Breast epithelium (tissue), 4 donors: ENCODE measurements at regions not wholly inside any gene's neighbourhood (a gene's known extent, or its start where the extent isn't known, plus 50 kb on each side); places are given as distances from the start of the nearest gene placed in this dataset.

Experiments used
- DNase-seq, 2 donors: peaks; one replicate each; pipeline ENCODE4 v3.0.0-alpha.2; 2019; ENCODE audit warnings: low spot score in 2 of 2
- H3K27ac ChIP-seq, 2 donors: fragments of 200-600 bp; sonication (generic) in 1 of 2; one replicate each; pipeline ENCODE4 v1.5.1; 2016 to 2019; ENCODE audit warnings: mild to moderate bottlenecking in 1 of 2
- H3K27me3 ChIP-seq, 2 donors: fragments of 200-600 bp; sonication (generic) in 1 of 2; one replicate each; pipeline versions ENCODE4 v1.5.1 to v1.6.0; 2017 to 2019; ENCODE audit warnings: control low read depth in 1 of 2, mild to moderate bottlenecking in 1 of 2
- H3K36me3 ChIP-seq: fragments of 200-600 bp; one replicate; pipeline ENCODE4 v1.5.1; 2019
- H3K4me1 ChIP-seq, 2 donors: fragments of 200-600 bp; sonication (generic); one replicate each; pipeline ENCODE4 v1.5.1; 2016 to 2019; ENCODE audit warnings: control low read depth in 1 of 2
- H3K4me3 ChIP-seq, 3 donors: fragments of 200-600 bp; sonication (generic); 1 replicate in 2 of 3; 2 replicates in 1 of 3; pipeline ENCODE4 v1.5.1; 2016 to 2019; ENCODE audit warnings: mild to moderate bottlenecking in 3 of 3, moderate library complexity in 2 of 3
- H3K9me3 ChIP-seq, 2 donors: fragments of 200-600 bp; sonication (generic) in 1 of 2; one replicate each; pipeline ENCODE4 v1.5.1; 2016 to 2019; ENCODE audit warnings: control low read depth in 1 of 2
- POLR2A ChIP-seq: fragments of 450-650 bp; IDR thresholded peaks from one replicate; pipeline ENCODE4 v1.6.1; 2016; ENCODE audit warnings: antibody characterized with exemption, mild to moderate bottlenecking, moderate library complexity
- POLR2AphosphoS5 ChIP-seq, 3 donors: sonication (generic); formaldehyde crosslinking; IDR thresholded peaks; one replicate each; pipeline ENCODE4 v1.6.1; 2017; ENCODE audit warnings: antibody characterized with exemption in 3 of 3
- intact Hi-C: fragments of 100-400 bp; cut with DNase I; formaldehyde crosslinking; loops from one replicate; pipeline ENCODE4 v1.15.1; 2023; ENCODE audit warnings: low total_unique reads
- TF ChIP-seq, protein P1 (sequence below), 3 donors: fragments of 450-650 bp; IDR thresholded peaks; one replicate each; pipeline ENCODE4 v1.5.1; 2016 to 2017; ENCODE audit warnings: antibody characterized with exemption in 3 of 3, mild to moderate bottlenecking in 3 of 3, moderate library complexity in 3 of 3

DNA sequence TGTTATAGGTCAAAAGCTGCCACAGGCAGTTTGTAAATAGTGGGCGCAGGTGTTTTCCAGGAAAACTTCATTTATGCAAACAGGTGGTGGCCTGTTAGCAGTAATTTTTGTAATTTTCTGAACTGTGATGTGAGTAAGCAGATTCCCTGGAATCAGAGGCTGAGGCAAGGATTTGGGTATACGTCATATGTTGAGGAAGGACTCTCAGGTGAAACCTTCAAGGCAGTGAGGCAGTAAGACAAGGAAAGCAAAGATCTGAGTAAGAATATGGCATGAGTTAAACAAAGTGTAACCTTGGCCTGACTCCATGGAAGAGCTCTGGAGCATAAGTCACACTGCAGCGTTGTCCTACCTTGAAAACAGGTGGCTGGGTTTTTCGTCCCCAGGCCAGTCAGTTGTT lies 291.1 kb upstream of the BTBD3 start:
- intact Hi-C loops = no loop called here
- no peak overlapping the region for H3K4me3 ChIP-seq
- H3K27me3 ChIP-seq = no peaks in the 10 kb centered on the region
- H3K9me3 ChIP-seq = no peaks in the 10 kb centered on the region
- no peaks in the 10 kb centered on the region for H3K36me3 ChIP-seq
- H3K27ac ChIP-seq = no peak overlapping the region
- H3K4me1 ChIP-seq = no peaks in the 10 kb centered on the region
- TF ChIP-seq POLR2AphosphoS5 (IDR thresholded peaks at IDR 0.05) (no peak), POLR2A (no peak)
- TF ChIP-seq, protein P1, sequence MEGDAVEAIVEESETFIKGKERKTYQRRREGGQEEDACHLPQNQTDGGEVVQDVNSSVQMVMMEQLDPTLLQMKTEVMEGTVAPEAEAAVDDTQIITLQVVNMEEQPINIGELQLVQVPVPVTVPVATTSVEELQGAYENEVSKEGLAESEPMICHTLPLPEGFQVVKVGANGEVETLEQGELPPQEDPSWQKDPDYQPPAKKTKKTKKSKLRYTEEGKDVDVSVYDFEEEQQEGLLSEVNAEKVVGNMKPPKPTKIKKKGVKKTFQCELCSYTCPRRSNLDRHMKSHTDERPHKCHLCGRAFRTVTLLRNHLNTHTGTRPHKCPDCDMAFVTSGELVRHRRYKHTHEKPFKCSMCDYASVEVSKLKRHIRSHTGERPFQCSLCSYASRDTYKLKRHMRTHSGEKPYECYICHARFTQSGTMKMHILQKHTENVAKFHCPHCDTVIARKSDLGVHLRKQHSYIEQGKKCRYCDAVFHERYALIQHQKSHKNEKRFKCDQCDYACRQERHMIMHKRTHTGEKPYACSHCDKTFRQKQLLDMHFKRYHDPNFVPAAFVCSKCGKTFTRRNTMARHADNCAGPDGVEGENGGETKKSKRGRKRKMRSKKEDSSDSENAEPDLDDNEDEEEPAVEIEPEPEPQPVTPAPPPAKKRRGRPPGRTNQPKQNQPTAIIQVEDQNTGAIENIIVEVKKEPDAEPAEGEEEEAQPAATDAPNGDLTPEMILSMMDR (IDR thresholded peaks at IDR 0.05) = no peak
- no peak for DNase-seq

DNA sequence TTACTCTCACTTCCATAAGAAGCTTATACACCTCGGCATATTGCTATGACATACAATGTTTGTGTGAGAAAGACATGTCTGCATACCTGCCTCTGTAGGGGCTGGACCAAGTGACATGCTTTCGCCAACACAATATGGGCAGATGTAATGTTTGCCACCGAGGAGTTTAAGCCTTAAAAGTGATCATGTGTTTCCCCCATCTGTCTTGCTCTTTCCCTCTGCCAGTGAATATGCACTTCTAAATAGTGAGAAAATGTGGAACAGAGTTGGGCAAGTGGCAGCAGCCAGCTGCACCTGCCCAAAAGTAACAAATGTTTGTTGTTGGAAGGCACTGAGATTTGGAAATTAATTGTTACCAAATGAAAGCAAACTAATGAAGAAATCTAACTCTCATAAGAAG lies 274.8 kb upstream of the BTBD3 start:
- peaks cover 6 to 7% of the 10 kb centered on the region in 2 donors for H3K9me3 ChIP-seq
- intact Hi-C loops = no loop called here
- H3K4me3 ChIP-seq = no peak overlapping the region
- H3K4me1 ChIP-seq = no peaks in the 10 kb centered on the region
- no peak for DNase-seq
- no peaks in the 10 kb centered on the region for H3K36me3 ChIP-seq
- no peaks in the 10 kb centered on the region for H3K27me3 ChIP-seq
- H3K27ac ChIP-seq = no peak overlapping the region
- TF ChIP-seq, protein P1 (IDR thresholded peaks at IDR 0.05) = no peak
- TF ChIP-seq POLR2A = no peak

DNA sequence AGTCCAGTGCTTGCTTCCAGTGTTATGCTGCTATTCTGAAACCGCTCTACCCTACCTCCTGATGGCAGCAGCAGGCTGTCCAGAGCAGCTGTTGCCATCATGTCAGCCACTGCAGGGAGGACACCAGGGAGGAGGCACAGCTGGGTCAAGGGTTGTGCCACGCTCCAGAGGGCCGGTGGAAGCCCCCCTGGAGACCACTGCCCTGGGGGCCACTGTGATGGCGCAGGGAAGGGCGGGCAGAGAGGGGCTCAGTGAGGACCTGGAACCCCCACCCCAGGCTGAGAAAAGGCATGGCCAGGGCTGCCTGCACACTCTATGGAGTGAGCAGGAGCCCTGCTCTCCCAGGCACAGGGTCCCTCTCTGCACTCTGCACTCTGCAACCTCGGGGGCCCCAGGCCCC lies 271.3 kb upstream of the BTBD3 start:
- Histone ChIP-seq H3K27me3 (no peaks in the 10 kb centered on the region), H3K9me3 (peaks cover 6 to 7% of the 10 kb centered on the region in 2 donors), H3K27ac (no peak overlapping the region), H3K4me1 (no peaks in the 10 kb centered on the region), H3K36me3 (no peaks in the 10 kb centered on the region), H3K4me3 (no peak overlapping the region)
- intact Hi-C loops = no loop called here
- TF ChIP-seq POLR2AphosphoS5 (IDR thresholded peaks at IDR 0.05) (no peak), POLR2A (no peak)
- DNase-seq = no peak

DNA sequence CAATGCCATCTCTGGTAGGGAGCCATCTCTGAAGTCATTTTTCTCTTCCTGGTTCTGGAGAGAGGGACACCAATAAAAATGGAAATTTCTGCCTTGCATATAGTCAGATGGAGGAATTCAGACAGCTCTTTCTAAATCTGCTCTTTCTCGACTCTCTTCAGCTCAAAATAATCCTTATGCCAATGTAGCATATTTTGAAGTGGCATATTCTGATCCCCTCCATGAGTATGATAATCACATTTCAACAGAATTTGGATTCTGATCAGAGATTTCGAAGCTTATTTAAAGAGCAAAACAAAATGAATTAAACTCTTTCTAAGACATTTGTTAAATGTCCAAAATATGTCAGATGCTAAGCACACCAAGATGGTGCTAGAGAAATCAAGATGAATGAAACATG lies 267.1 kb upstream of the BTBD3 start:
- DNase-seq = no peak
- intact Hi-C loops = no loop called here
- TF ChIP-seq, protein P1 (IDR thresholded peaks at IDR 0.05) = no peak
- TF ChIP-seq POLR2AphosphoS5 (IDR thresholded peaks at IDR 0.05) = no peak
- TF ChIP-seq POLR2A = no peak

DNA sequence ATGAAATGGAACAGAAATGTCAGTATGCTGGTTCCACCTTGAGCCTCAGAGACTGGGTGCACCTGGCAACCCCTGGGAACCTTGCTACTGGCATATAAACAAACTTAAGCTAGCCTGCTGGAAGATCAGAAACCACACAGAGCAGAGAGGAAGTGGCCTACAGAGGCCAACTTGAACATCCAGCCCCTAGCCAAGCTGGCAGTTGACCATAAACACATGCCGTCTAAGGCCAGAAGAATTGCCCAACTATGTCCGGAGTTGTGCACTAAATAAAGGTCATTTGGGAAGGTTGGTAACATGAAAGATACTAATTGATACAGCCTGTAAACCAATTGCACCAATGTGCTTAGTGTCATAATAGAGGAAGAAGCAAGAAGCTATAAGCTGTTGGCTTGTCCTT lies 266.6 kb upstream of the BTBD3 start:
- no peak overlapping the region for H3K4me3 ChIP-seq
- intact Hi-C loops = no loop called here
- H3K36me3 ChIP-seq = no peaks in the 10 kb centered on the region
- no peaks in the 10 kb centered on the region for H3K27me3 ChIP-seq
- H3K27ac ChIP-seq = no peak overlapping the region
- H3K9me3 ChIP-seq = peaks cover 6 to 7% of the 10 kb centered on the region in 2 donors
- no peak for TF ChIP-seq POLR2AphosphoS5 (IDR thresholded peaks at IDR 0.05)
- TF ChIP-seq, protein P1 (IDR thresholded peaks at IDR 0.05) = no peak
- no peak for TF ChIP-seq POLR2A
- DNase-seq = no peak
- no peaks in the 10 kb centered on the region for H3K4me1 ChIP-seq

More for the DNA sequence above, 267.1 kb upstream of the BTBD3 start:
- Histone ChIP-seq H3K27me3 (no peaks in the 10 kb centered on the region), H3K27ac (no peak overlapping the region), H3K4me1 (no peaks in the 10 kb centered on the region), H3K36me3 (no peaks in the 10 kb centered on the region), H3K4me3 (no peak overlapping the region), H3K9me3 (peaks cover 6 to 7% of the 10 kb centered on the region in 2 donors)

DNA sequence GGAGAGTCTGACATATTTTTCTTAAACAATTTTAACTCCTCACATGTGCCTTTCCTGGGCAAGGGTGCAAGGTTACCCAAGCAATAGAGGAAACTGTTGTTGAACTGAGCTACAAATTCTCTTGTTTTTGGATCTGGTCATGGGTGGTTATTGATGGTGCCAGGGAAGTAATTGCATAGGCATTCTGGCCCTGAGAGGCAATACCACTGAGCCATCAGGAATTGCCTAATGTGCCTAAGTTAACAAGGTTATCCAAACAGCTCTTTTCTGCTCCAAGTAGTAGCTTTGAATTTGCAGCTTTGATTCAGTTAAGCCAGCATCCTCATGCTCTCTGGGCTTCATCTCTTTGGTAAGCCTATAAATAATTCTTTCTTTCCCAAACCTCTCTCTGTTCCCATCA lies 266.0 kb upstream of the BTBD3 start:
- intact Hi-C loops = no loop called here
- H3K27ac ChIP-seq = no peak overlapping the region
- no peaks in the 10 kb centered on the region for H3K27me3 ChIP-seq
- no peaks in the 10 kb centered on the region for H3K4me1 ChIP-seq
- H3K4me3 ChIP-seq = no peak overlapping the region
- peaks cover 6 to 7% of the 10 kb centered on the region in 2 donors for H3K9me3 ChIP-seq
- no peaks in the 10 kb centered on the region for H3K36me3 ChIP-seq
- DNase-seq = no peak
- TF ChIP-seq POLR2A = no peak
- no peak for TF ChIP-seq POLR2AphosphoS5 (IDR thresholded peaks at IDR 0.05)
- TF ChIP-seq, protein P1 (IDR thresholded peaks at IDR 0.05) = no peak
